Superior temporal gyrus (tissue), 1 donor: ENCODE measurements at regions not wholly inside any gene's neighbourhood (a gene's known extent, or its start where the extent isn't known, plus 50 kb on each side); places are given as distances from the start of the nearest gene placed in this dataset.
"Not testable (repeated sequence)": the region's sequence is repeated elsewhere in the genome, so short reads cannot be mapped to it uniquely, and the experiment has no call there.

ENCODE experiments used
- DNase-seq: peaks from one replicate; pipeline ENCODE4 v3.0.0-alpha.2; 2016; ENCODE audit errors: extremely low spot score

- no peak for DNase-seq
Measured at GRCh38 chr1:30005972-30006619, 717.3 kb downstream of the MATN1 start.

GRCh38 chr1:30001732-30002039 lies 721.7 kb downstream of the MATN1 start:
- no peak for DNase-seq

GRCh38 chr1:30001011-30001731 lies 722.2 kb downstream of the MATN1 start:
- no peak for DNase-seq

GRCh38 chr1:30000266-30000665 lies 723.1 kb downstream of the MATN1 start:
- DNase-seq = no peak

- no peak for DNase-seq
Measured at GRCh38 chr1:29999595-29999994, 723.8 kb downstream of the MATN1 start.

DNA sequence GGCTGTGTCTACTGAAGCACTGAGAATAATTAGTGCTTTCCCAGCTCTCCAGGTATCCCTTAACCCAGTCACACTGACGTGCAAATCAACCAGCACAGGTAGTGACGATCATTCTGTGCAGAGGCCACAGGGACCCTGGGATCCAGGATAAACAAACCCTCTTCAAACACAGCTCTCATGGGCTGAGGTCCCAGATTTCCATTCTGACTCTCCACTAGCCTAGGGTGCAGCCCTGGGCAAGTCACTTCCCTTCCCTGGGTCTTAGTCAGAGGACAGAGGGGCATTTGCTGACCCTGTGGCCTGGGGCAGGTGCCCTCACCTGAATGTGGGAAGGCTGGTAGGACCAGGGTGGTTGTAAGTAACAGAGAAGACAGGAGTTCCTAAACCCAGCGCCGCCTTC lies 724.7 kb downstream of the MATN1 start:
- DNase-seq = no peak

DNA sequence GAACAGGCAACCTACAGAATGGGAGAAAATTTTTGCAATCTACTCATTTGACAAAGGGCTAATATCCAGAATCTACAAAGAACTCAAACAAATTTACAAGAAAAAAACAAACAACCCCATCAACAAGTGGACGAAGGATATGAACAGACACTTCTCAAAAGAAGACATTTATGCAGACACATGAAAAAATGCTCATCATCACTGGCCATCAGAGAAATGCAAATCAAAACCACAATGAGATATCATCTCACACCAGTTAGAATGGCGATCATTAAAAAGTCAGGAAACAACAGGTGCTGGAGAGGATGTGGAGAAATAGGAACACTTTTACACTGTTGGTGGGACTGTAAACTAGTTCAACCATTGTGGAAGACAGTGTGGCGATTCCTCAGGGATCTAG lies 725.6 kb downstream of the MATN1 start:
- not testable (repeated sequence) for DNase-seq

- DNase-seq = no peak
Measured at GRCh38 chr1:29993950-29994349, 729.4 kb downstream of the MATN1 start.

DNA sequence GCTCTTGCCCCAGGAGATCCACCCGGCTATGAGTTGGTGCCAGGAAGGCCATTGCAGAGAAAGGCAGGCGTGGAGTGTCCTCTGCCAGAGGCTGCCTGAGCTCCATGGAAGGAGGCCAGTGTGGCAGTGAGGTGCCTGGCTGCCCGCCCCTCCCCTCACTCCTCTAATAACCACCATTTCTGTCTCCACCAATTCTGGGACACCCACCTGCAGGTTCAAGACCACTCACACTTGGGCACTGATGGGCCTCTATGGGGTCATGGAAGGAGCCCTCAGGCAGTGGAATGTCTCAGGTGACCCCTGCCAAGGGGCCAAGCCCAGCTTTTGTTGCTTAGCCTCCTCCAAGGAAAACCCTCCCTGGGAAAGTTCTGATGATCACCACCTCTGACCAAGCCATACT lies 731.6 kb downstream of the MATN1 start:
- no peak for DNase-seq

GRCh38 chr1:29991025-29991424 lies 732.4 kb downstream of the MATN1 start:
- no peak for DNase-seq

- DNase-seq = no peak
Measured at GRCh38 chr1:29990304-29990703, 733.1 kb downstream of the MATN1 start.

DNA sequence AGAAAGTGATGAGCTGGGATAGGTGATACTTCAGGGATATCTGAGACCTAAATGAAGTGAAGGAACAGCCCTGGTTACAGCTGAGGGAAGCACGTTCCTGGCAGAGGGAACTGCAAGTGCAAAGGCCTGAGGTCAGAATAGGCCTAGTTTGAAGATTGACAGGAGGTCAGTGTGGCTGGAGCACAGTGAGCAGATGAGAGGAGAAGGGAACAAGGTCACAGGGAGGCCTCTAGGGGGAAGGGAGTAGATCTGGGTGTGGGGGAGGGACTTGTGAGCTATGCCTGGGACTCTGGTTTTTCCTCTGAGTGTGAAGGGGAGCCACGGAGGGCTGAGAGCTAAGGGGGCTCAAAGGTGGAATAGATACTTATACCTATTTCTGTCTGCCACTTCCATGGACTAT lies 736.4 kb downstream of the MATN1 start:
- no peak for DNase-seq

GRCh38 chr1:29985606-29985945 lies 737.8 kb downstream of the MATN1 start:
- no peak for DNase-seq

- no peak for DNase-seq
Measured at GRCh38 chr1:29984862-29985605, 738.4 kb downstream of the MATN1 start.

DNA sequence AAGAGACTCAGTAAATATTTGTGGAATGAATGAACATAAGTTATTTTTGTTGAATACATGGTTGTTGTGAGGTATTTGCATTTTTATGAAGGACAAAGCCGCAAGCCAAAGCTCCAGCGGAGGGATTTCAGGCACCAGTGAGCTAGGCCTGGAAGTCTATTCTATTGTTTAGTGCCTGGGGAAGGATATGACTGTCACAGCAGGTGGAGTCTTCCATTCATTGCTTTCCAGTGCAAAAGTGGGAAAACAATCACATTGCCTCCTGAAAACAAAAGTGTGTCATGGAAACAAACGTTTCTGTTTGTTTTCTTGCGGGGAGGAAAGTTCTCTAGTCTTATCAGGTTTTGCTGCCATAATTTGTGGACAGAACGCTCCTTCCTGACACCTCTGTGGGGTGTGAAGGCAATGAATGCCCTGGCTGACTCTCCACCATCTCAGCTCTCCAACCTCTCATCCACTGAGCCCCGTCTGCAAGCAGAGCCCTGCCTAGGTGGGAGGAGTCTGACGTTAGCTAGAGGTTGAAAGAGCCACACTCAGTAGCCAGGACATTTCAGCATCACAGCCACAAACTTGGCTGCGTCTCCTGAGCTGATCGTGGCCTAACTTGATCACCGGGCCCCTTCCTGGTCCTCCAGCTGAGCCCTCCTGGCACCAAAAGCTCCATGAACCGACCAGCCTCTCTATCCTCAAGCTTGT lies 739.1 kb downstream of the MATN1 start:
- no peak for DNase-seq

DNA sequence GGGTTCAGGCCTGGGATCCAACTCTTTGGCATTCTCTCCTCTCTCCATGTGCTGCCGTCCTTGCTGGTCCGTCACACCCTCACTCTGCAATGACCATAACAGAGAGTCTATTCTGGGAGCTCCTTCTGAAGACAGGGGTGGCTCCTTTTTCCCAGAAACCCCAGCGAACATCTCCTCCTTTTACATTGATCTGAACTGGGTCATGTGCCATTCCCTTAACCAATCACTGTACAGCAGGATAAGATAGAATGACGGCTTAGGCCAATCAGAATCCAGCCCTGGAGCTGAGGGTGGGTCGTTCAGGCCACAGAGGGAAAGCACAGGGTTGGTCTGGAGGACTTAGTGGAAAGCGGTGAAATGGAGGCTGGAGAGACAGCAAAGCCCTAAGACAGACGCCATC lies 740.1 kb downstream of the MATN1 start:
- DNase-seq = no peak

- no peak for DNase-seq
Measured at GRCh38 chr1:29981586-29982239, 741.7 kb downstream of the MATN1 start.

DNA sequence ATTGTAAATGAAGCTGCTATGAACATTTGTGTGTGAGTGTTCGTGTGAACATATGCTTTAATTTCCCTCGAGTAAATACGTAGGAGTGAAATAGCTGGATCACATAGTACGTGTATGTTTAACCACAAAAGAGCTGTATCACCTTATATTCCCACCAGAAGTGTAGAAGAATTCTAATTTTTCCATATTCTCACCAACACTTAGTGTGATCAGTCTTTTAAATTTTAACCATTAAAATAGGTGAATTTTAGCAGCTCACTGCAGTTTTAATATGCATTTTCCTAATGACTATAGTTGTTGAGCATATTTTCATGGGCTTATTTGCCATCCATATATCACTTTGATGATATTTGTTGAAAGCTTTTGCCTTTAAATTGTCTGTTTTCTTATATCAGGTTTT lies 741.2 kb downstream of the PTPRU start:
- no peak for DNase-seq

GRCh38 chr1:29975036-29975694 lies 738.8 kb downstream of the PTPRU start:
- DNase-seq = no peak

DNA sequence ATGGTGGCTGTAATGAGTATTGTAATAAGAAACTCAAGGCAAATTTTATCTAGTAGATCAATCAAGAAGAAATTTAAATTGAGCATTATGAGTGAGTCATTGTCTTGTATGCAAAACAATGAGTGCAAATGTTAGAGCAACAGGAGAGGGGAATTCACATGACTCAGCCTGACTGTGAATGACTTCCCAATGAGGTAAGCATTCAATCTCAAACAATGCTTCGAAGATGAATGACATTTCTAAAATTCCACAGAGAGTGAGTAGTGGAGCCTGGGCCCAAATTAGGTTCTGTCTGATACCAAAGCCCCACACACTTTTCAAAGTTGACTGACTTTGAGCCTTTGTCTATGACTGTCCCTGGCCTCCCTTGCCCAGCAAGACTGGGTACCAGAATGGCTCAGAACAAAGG lies 738.0 kb downstream of the PTPRU start:
- DNase-seq = peak; percentile 18

- no peak for DNase-seq
Measured at GRCh38 chr1:29973406-29973805, 737.1 kb downstream of the PTPRU start.
